Ascending aorta (tissue), 2 donors: ENCODE measurements at regions not wholly inside any gene's neighbourhood (a gene's known extent, or its start where the extent isn't known, plus 50 kb on each side); places are given as distances from the start of the nearest gene placed in this dataset.

Source experiments
- DNase-seq, 2 donors: peaks; one replicate each; pipeline ENCODE4 v3.0.0-alpha.2; 2019; ENCODE audit warnings: low spot score in 2 of 2
- H3K27ac ChIP-seq, 2 donors: fragments of 200-600 bp; sonication (generic); one replicate each; pipeline ENCODE4 v1.5.1; 2016 to 2017; ENCODE audit warnings: mild to moderate bottlenecking in 1 of 2
- H3K27me3 ChIP-seq: fragments of 200-600 bp; sonication (generic); one replicate; pipeline ENCODE4 v1.5.1; 2017
- H3K36me3 ChIP-seq, 2 donors: fragments of 200-600 bp; sonication (generic); one replicate each; pipeline ENCODE4 v1.5.1; 2016
- H3K4me1 ChIP-seq, 2 donors: fragments of 200-600 bp; sonication (generic); one replicate each; pipeline ENCODE4 v1.5.1; 2016 to 2017; ENCODE audit warnings: mild to moderate bottlenecking in 1 of 2
- H3K4me3 ChIP-seq, 2 donors: fragments of 200-600 bp; sonication (generic); one replicate each; pipeline ENCODE4 v1.5.1; 2016 to 2017; ENCODE audit warnings: mild to moderate bottlenecking in 1 of 2
- H3K9me3 ChIP-seq, 2 donors: fragments of 200-600 bp; sonication (generic); one replicate each; pipeline ENCODE4 v1.5.1; 2016
- CTCF ChIP-seq, 3 experiments: fragments of 200-600 bp in 2 of 3; fragments of 450-650 bp in 1 of 3; sonication (generic) in 2 of 3; IDR thresholded peaks; one replicate each; pipeline ENCODE4 v1.5.1; 2016 to 2019; ENCODE audit warnings: antibody characterized with exemption in 3 of 3, mild to moderate bottlenecking in 1 of 3, moderate library complexity in 1 of 3
- intact Hi-C: fragments of 100-400 bp; cut with DNase I; formaldehyde crosslinking; loops from one replicate; pipeline ENCODE4 v1.15.1; 2023

GRCh38 chr3:44039006-44039405 is 202.7 kb upstream of the TOPAZ1 start:
- intact Hi-C loops, result no loop called here
- no peak overlapping the region for H3K4me3 ChIP-seq
- no peak for DNase-seq
- H3K27me3 ChIP-seq, result no peaks in the 10 kb centered on the region
- no peaks in the 10 kb centered on the region for H3K9me3 ChIP-seq
- TF ChIP-seq CTCF (IDR thresholded peaks at IDR 0.05), result no peak
- no peak overlapping the region for H3K27ac ChIP-seq
- H3K4me1 ChIP-seq, result no peaks in the 10 kb centered on the region
- H3K36me3 ChIP-seq, result no peaks in the 10 kb centered on the region

GRCh38 chr3:44041726-44042125 is 200.0 kb upstream of the TOPAZ1 start:
- Histone ChIP-seq H3K27me3 (no peaks in the 10 kb centered on the region), H3K9me3 (no peaks in the 10 kb centered on the region), H3K4me1 (no peaks in the 10 kb centered on the region), H3K36me3 (no peaks in the 10 kb centered on the region), H3K4me3 (no peak overlapping the region), H3K27ac (no peak overlapping the region)
- intact Hi-C loops, result no loop called here
- TF ChIP-seq CTCF (IDR thresholded peaks at IDR 0.05), result no peak
- no peak for DNase-seq

- no peaks in the 10 kb centered on the region for H3K4me1 ChIP-seq
- H3K9me3 ChIP-seq, result no peaks in the 10 kb centered on the region
- H3K27me3 ChIP-seq, result no peaks in the 10 kb centered on the region
- no peak for DNase-seq
- intact Hi-C loops, result no loop called here
- TF ChIP-seq CTCF (IDR thresholded peaks at IDR 0.05), result no peak
- no peaks in the 10 kb centered on the region for H3K36me3 ChIP-seq
- H3K4me3 ChIP-seq, result no peak overlapping the region
- no peak overlapping the region for H3K27ac ChIP-seq
These were observed 198.9 kb upstream of the TOPAZ1 start for GRCh38 chr3:44042772-44043171.

GRCh38 chr3:44045476-44046275 is 196.0 kb upstream of the TOPAZ1 start:
- Histone ChIP-seq H3K4me1 (no peaks in the 10 kb centered on the region), H3K4me3 (no peak overlapping the region), H3K27ac (no peak overlapping the region), H3K9me3 (no peaks in the 10 kb centered on the region), H3K36me3 (no peaks in the 10 kb centered on the region), H3K27me3 (no peaks in the 10 kb centered on the region)
- DNase-seq, result no peak
- intact Hi-C loops, result no loop called here
- TF ChIP-seq CTCF (IDR thresholded peaks at IDR 0.05), result no peak

- Histone ChIP-seq H3K27ac (no peak overlapping the region), H3K36me3 (no peaks in the 10 kb centered on the region), H3K9me3 (no peaks in the 10 kb centered on the region), H3K4me1 (no peaks in the 10 kb centered on the region), H3K4me3 (no peak overlapping the region), H3K27me3 (no peaks in the 10 kb centered on the region)
- TF ChIP-seq CTCF (IDR thresholded peaks at IDR 0.05), result no peak
- intact Hi-C loops, result no loop called here
- DNase-seq, result no peak
These were observed 193.9 kb upstream of the TOPAZ1 start for GRCh38 chr3:44047796-44048195.
